HCT116 (cell line): ENCODE measurements at regions not wholly inside any gene's neighbourhood (a gene's known extent, or its start where the extent isn't known, plus 50 kb on each side); places are given as distances from the start of the nearest gene placed in this dataset.

Experiments
- ATAC-seq: fragments of 200-7000 bp; cut with Tn5 transposase; 2 replicates; pipeline ENCODE4 v1.9.1; 2020; ENCODE audit warnings: mild to moderate bottlenecking, moderate library complexity
- BruUV-seq: library from RNA; stranded (reverse); fragments of 400-500 nt; replicated peaks from 2 replicates; lab custom pipeline; 2021; lab: Mats Ljungman, UMichigan
- CTCF ChIA-PET: fragments of 300-600 bp; sonication (Branson Sonifier 250); formaldehyde crosslinking; loops from one replicate; lab custom pipeline; 2021; ENCODE audit warnings: antibody characterized with exemption; lab: Charles Lee
- POLR2A ChIA-PET: fragments of 300-600, 350-600 bp; sonication (Branson Sonifier 250); formaldehyde crosslinking; loops from one replicate; lab custom pipeline; 2021; ENCODE audit warnings: antibody characterized with exemption; lab: Charles Lee
- RAD21 ChIA-PET, 2 experiments: fragments of 300-600 bp; sonication (Branson Sonifier 250); formaldehyde crosslinking; loops; one replicate each; lab custom pipeline; 2023; ENCODE audit warnings: low total read pairs in 2 of 2; ENCODE audit not compliant: uncharacterized antibody in 2 of 2, unreplicated experiment in 2 of 2, low non-redundant PET in 1 of 2; lab: Charles Lee
- DNase-seq: peaks from one replicate; pipeline ENCODE4 v3.0.0-alpha.2; 2010; ENCODE audit warnings: low read depth, low spot score
- H2AFZ ChIP-seq: fragments of 200-600 bp; shearing (Covaris generic), sonication (generic); 2 replicates; pipeline ENCODE4 v1.6.1; 2017; ENCODE audit warnings: low read depth, mixed run types, mixed read lengths, antibody characterized with exemption, low read length; ENCODE audit not compliant: poor library complexity, severe bottlenecking
- H3K27ac ChIP-seq: 2 replicates; pipeline ENCODE4 v1.5.1; 2012; ENCODE audit warnings: low read depth, low read length
- H3K27me3 ChIP-seq: fragments of 200-600 bp; sonication (generic); 2 replicates; pipeline ENCODE4 v1.6.1; 2016; ENCODE audit warnings: mixed run types, low read length, mixed read lengths; ENCODE audit not compliant: insufficient read depth
- H3K36me3 ChIP-seq, 2 experiments: fragments of 200-500 bp in 1 of 2; fragments of 200-600 bp in 1 of 2; sonication (Bioruptor generic) in 1 of 2; sonication (generic) in 1 of 2; 2 replicates each; pipeline versions ENCODE4 v1.5.1 to v1.6.1; 2014 to 2016; ENCODE audit warnings: low read length in 2 of 2, inconsistent platforms in 1 of 2, mixed read lengths in 1 of 2, mixed run types in 1 of 2; ENCODE audit not compliant: insufficient read depth in 2 of 2, control insufficient read depth in 1 of 2
- H3K4me1 ChIP-seq, 2 experiments: fragments of 200-600 bp in 1 of 2; sonication (generic) in 1 of 2; 2 replicates each; pipeline versions ENCODE4 v1.5.1 to v1.6.1; 2012 to 2017; ENCODE audit warnings: low read length in 2 of 2, inconsistent platforms in 1 of 2, mild to moderate bottlenecking in 1 of 2, mixed read lengths in 1 of 2, mixed run types in 1 of 2, moderate library complexity in 1 of 2; ENCODE audit not compliant: insufficient read depth in 2 of 2, control insufficient read depth in 1 of 2
- H3K4me2 ChIP-seq: fragments of 200-600 bp; sonication (generic); 2 replicates; pipeline ENCODE4 v1.6.1; 2017; ENCODE audit warnings: mixed run types, low read length, mixed read lengths
- H3K4me3 ChIP-seq, 2 experiments: fragments of 200-600 bp in 1 of 2; sonication (generic) in 1 of 2; replicated peaks in 1 of 2; 2 replicates each; pipeline ENCODE4 v1.5.1; 2011 to 2016; ENCODE audit warnings: low read length in 2 of 2, control low read depth in 1 of 2, low read depth in 1 of 2, mild to moderate bottlenecking in 1 of 2, mixed read lengths in 1 of 2, mixed run types in 1 of 2
- H3K79me2 ChIP-seq: fragments of 200-600 bp; sonication (generic); 2 replicates; pipeline ENCODE4 v1.6.1; 2017; ENCODE audit warnings: mild to moderate bottlenecking, mixed run types, low read length, moderate library complexity, mixed read lengths; ENCODE audit not compliant: insufficient read depth
- H3K9ac ChIP-seq: fragments of 200-600 bp; sonication (generic); 2 replicates; pipeline ENCODE4 v1.6.1; 2016; ENCODE audit warnings: low read length, mixed read lengths
- H3K9me2 ChIP-seq: fragments of 200-600 bp; sonication (generic), shearing (Covaris generic); 2 replicates; pipeline ENCODE4 v1.6.1; 2017; ENCODE audit warnings: mixed run types, mild to moderate bottlenecking, moderate library complexity; ENCODE audit not compliant: insufficient read depth
- H3K9me3 ChIP-seq, 2 experiments: fragments of 200-500 bp in 1 of 2; fragments of 200-600 bp in 1 of 2; sonication (Bioruptor generic) in 1 of 2; sonication (generic) in 1 of 2; 2 replicates each; pipeline ENCODE4 v1.6.1; 2014 to 2017; ENCODE audit warnings: low read length in 2 of 2, mixed read lengths in 2 of 2, inconsistent platforms in 1 of 2, low read depth in 1 of 2, mild to moderate bottlenecking in 1 of 2, mixed run types in 1 of 2, moderate library complexity in 1 of 2; ENCODE audit not compliant: control insufficient read depth in 1 of 2, insufficient read depth in 1 of 2
- H4K20me1 ChIP-seq: fragments of 200-600 bp; sonication (generic), shearing (Covaris generic); 2 replicates; pipeline ENCODE4 v1.6.1; 2017; ENCODE audit warnings: mixed run types, mild to moderate bottlenecking, moderate library complexity; ENCODE audit not compliant: insufficient read depth
- CBX3 ChIP-seq: IDR thresholded peaks from 2 replicates; pipeline ENCODE4 v1.6.1; 2012; ENCODE audit warnings: low read depth
- CEBPB ChIP-seq: IDR thresholded peaks from 2 replicates; pipeline ENCODE4 v1.6.1; 2012; ENCODE audit warnings: low read depth
- CTCF ChIP-seq, 3 experiments: fragments of 200-600 bp in 1 of 3; sonication (generic) in 1 of 3; IDR thresholded peaks in 2 of 3; conservative IDR thresholded peaks in 1 of 3; 2 replicates each; pipeline ENCODE4 v1.5.1; 2012 to 2017; ENCODE audit warnings: low read depth in 2 of 3, low read length in 2 of 3, antibody characterized with exemption in 1 of 3, borderline replicate concordance in 1 of 3, control low read depth in 1 of 3, mild to moderate bottlenecking in 1 of 3, mixed read lengths in 1 of 3, mixed run types in 1 of 3, moderate library complexity in 1 of 3; ENCODE audit not compliant: insufficient read depth in 1 of 3
- EGR1 ChIP-seq: IDR thresholded peaks from 2 replicates; pipeline ENCODE4 v1.6.1; 2012; ENCODE audit warnings: low read depth
- EZH2 ChIP-seq: fragments of 200-600 bp; sonication (generic); IDR thresholded peaks from 2 replicates; pipeline ENCODE4 v1.6.1; 2017; ENCODE audit warnings: antibody characterized with exemption, mixed run types
- EZH2phosphoT487 ChIP-seq: fragments of 200-600 bp; IDR thresholded peaks from 2 replicates; pipeline ENCODE4 v1.6.1; 2018; ENCODE audit warnings: antibody characterized with exemption, borderline replicate concordance
- FOSL1 ChIP-seq: IDR thresholded peaks from 2 replicates; pipeline ENCODE4 v1.6.1; 2012; ENCODE audit warnings: low read depth
- POLR2AphosphoS5 ChIP-seq: IDR thresholded peaks from 2 replicates; pipeline ENCODE4 v1.6.1; 2011; ENCODE audit warnings: mild to moderate bottlenecking, low read depth, low read length, moderate library complexity
- REST ChIP-seq: IDR thresholded peaks from 2 replicates; pipeline ENCODE4 v1.6.1; 2012; ENCODE audit warnings: low read depth
- SP1 ChIP-seq: IDR thresholded peaks from 2 replicates; pipeline ENCODE4 v1.6.1; 2012; ENCODE audit warnings: low read depth
- SRF ChIP-seq: IDR thresholded peaks from 2 replicates; pipeline ENCODE4 v1.6.1; 2012; ENCODE audit warnings: low read depth
- TCF7L2 ChIP-seq: IDR thresholded peaks from 2 replicates; pipeline ENCODE4 v1.7.0; 2011; ENCODE audit warnings: borderline replicate concordance, inconsistent platforms; ENCODE audit not compliant: insufficient read depth, insufficient read length; ENCODE audit errors: extremely low read depth
- YY1 ChIP-seq: IDR thresholded peaks from 2 replicates; pipeline ENCODE4 v1.6.1; 2011; ENCODE audit warnings: low read length, low read depth, moderate library complexity, mild to moderate bottlenecking; ENCODE audit not compliant: insufficient replicate concordance; ENCODE audit errors: extremely low read depth
- ZBTB33 ChIP-seq: IDR thresholded peaks from 2 replicates; pipeline ENCODE4 v1.6.1; 2011; ENCODE audit warnings: mild to moderate bottlenecking, low read length, moderate library complexity; ENCODE audit not compliant: insufficient replicate concordance; ENCODE audit errors: extremely low read depth
- ZFX ChIP-seq: fragments of 450-650 bp; IDR thresholded peaks from 2 replicates; pipeline ENCODE4 v1.6.1; 2017
- ZNF274 ChIP-seq: fragments of 200-500 bp; sonication (Bioruptor generic); IDR thresholded peaks from 2 replicates; pipeline ENCODE4 v1.6.1; 2014; ENCODE audit warnings: mild to moderate bottlenecking, low read depth, low read length, inconsistent platforms
- intact Hi-C: fragments of 100-400 bp; cut with micrococcal nuclease; formaldehyde crosslinking; loops from 2 replicates; pipeline ENCODE4 v1.10.0; 2022

GRCh38 chr3:180188512-180189309, 152.0 kb upstream of the PEX5L start:
- Histone ChIP-seq H3K27ac (no peak overlapping the region), H2AFZ (no peak overlapping the region), H3K9me3 (no peaks in the 10 kb centered on the region), H3K27me3 (no peaks in the 10 kb centered on the region; the same call in 1 of the 2 replicates), H3K36me3 (no peaks in the 10 kb centered on the region), H3K9me2 (no peaks in the 10 kb centered on the region), H3K4me2 (no peak overlapping the region), H3K4me3 (no peak overlapping the region), H4K20me1 (no peaks in the 10 kb centered on the region), H3K9ac (no peak overlapping the region), H3K4me1 (no peaks in the 10 kb centered on the region), H3K79me2 (no peaks in the 10 kb centered on the region)
- DNase-seq = no peak
- no peak for ATAC-seq
- intact Hi-C loops = no loop called here
- BruUV-seq = no TSS peak
- RAD21 ChIA-PET = no interaction called here
- POLR2A ChIA-PET = no interaction called here
- no peak for TF ChIP-seq ZBTB33
- no peak for TF ChIP-seq ZFX
- no peak for TF ChIP-seq CEBPB
- TF ChIP-seq TCF7L2 = no peak
- no peak for TF ChIP-seq SP1
- TF ChIP-seq CBX3 = no peak
- no peak for TF ChIP-seq EGR1
- TF ChIP-seq EZH2phosphoT487 = no peak
- TF ChIP-seq EZH2 = no peak
- no peak for TF ChIP-seq CTCF (IDR thresholded peaks at IDR 0.05 in 2 of 3, conservative IDR thresholded peaks at IDR 0.05 in 1 of 3; ENCODE audit: borderline replicate concordance in 1 of 3, insufficient read depth in 1 of 3, low read depth in 2 of 3, low read length in 2 of 3)
- no peak for TF ChIP-seq YY1
- no peak for TF ChIP-seq SRF
- TF ChIP-seq FOSL1 = no peak
- TF ChIP-seq ZNF274 = no peak
- no peak for TF ChIP-seq POLR2AphosphoS5
- TF ChIP-seq REST = no peak
- CTCF ChIA-PET = no interaction called here
